Neuronal stem cell (in vitro differentiated cells): ENCODE measurements at regions not wholly inside any gene's neighbourhood (a gene's known extent, or its start where the extent isn't known, plus 50 kb on each side); places are given as distances from the start of the nearest gene placed in this dataset.

Source experiments
- DNase-seq: peaks from one replicate; pipeline ENCODE4 v3.0.0-alpha.2; 2013; ENCODE audit warnings: low spot score
- H2AFZ ChIP-seq: one replicate; pipeline ENCODE4 v1.6.1; 2013; ENCODE audit warnings: mild to moderate bottlenecking, low read length, inconsistent platforms
- H2AK5ac ChIP-seq: 2 replicates; pipeline ENCODE4 v1.6.1; 2013; ENCODE audit warnings: low read depth, mild to moderate bottlenecking, inconsistent platforms, low read length, moderate library complexity, mixed read lengths
- H2BK120ac ChIP-seq: 2 replicates; pipeline ENCODE4 v1.6.1; 2013; ENCODE audit warnings: low read depth, mild to moderate bottlenecking, inconsistent platforms, low read length, moderate library complexity, mixed read lengths
- H2BK12ac ChIP-seq: one replicate; pipeline ENCODE4 v1.6.1; 2013; ENCODE audit warnings: low read length, inconsistent platforms
- H2BK15ac ChIP-seq: 2 replicates; pipeline ENCODE4 v1.6.1; 2013; ENCODE audit warnings: mild to moderate bottlenecking, low read length, inconsistent platforms, mixed read lengths
- H2BK5ac ChIP-seq: one replicate; pipeline ENCODE4 v1.6.1; 2013; ENCODE audit warnings: inconsistent platforms, mild to moderate bottlenecking, low read length, moderate library complexity
- H3K14ac ChIP-seq: one replicate; pipeline ENCODE4 v1.6.1; 2013; ENCODE audit warnings: low read length, inconsistent platforms
- H3K18ac ChIP-seq: 2 replicates; pipeline ENCODE4 v1.6.1; 2013; ENCODE audit warnings: low read length, inconsistent platforms
- H3K23ac ChIP-seq: 2 replicates; pipeline ENCODE4 v1.6.1; 2013; ENCODE audit warnings: low read depth, mild to moderate bottlenecking, mixed read lengths, low read length, inconsistent platforms; ENCODE audit not compliant: poor library complexity
- H3K27ac ChIP-seq: replicated peaks from 3 replicates; pipeline ENCODE4 v1.5.1; 2013; ENCODE audit warnings: low read length, inconsistent platforms
- H3K27me3 ChIP-seq, 3 experiments: 2 replicates each; pipeline ENCODE4 v1.6.1; 2013; ENCODE audit warnings: low read length in 3 of 3, mild to moderate bottlenecking in 2 of 3, inconsistent platforms in 1 of 3, low read depth in 1 of 3, mixed read lengths in 1 of 3, moderate library complexity in 1 of 3; ENCODE audit not compliant: control insufficient read depth in 3 of 3, insufficient read depth in 3 of 3
- H3K36me3 ChIP-seq, 2 donors: replicated peaks in 1 of 2; 2 replicates each; pipeline ENCODE4 v1.6.1; 2013; ENCODE audit warnings: low read length in 2 of 2; ENCODE audit not compliant: control insufficient read depth in 2 of 2, insufficient read depth in 2 of 2
- H3K4ac ChIP-seq: 2 replicates; pipeline ENCODE4 v1.6.1; 2013; ENCODE audit warnings: inconsistent platforms, mild to moderate bottlenecking, low read length, moderate library complexity
- H3K4me1 ChIP-seq, 2 donors: 1 replicate in 1 of 2; 2 replicates in 1 of 2; pipeline ENCODE4 v1.6.1; 2013; ENCODE audit warnings: low read length in 2 of 2, low read depth in 1 of 2; ENCODE audit not compliant: control insufficient read depth in 2 of 2, insufficient read depth in 1 of 2
- H3K4me2 ChIP-seq: one replicate; pipeline ENCODE4 v1.6.1; 2013; ENCODE audit warnings: mild to moderate bottlenecking, low read length, inconsistent platforms; ENCODE audit not compliant: insufficient read depth, poor library complexity, severe bottlenecking
- H3K4me3 ChIP-seq, 2 donors: 2 replicates each; pipeline ENCODE4 v1.5.1; 2013; ENCODE audit warnings: low read length in 2 of 2, mild to moderate bottlenecking in 2 of 2, inconsistent platforms in 1 of 2, moderate library complexity in 1 of 2
- H3K79me1 ChIP-seq: one replicate; pipeline ENCODE4 v1.6.1; 2013; ENCODE audit warnings: low read depth, mild to moderate bottlenecking, inconsistent platforms, low read length, moderate library complexity
- H3K9ac ChIP-seq: one replicate; pipeline ENCODE4 v1.6.1; 2013; ENCODE audit warnings: mild to moderate bottlenecking, low read depth, low read length, inconsistent platforms; ENCODE audit not compliant: poor library complexity
- H3K9me3 ChIP-seq, 2 donors: replicated peaks in 1 of 2; 2 replicates each; pipeline versions ENCODE3 to v1.6.1; 2013; ENCODE audit warnings: low read length in 2 of 2, mild to moderate bottlenecking in 2 of 2, inconsistent platforms in 1 of 2, low read depth in 1 of 2, mixed read lengths in 1 of 2, moderate library complexity in 1 of 2; ENCODE audit not compliant: control insufficient read depth in 2 of 2, insufficient read depth in 1 of 2
- H4K8ac ChIP-seq: one replicate; pipeline ENCODE4 v1.6.1; 2013; ENCODE audit warnings: low read depth, mild to moderate bottlenecking, inconsistent platforms, low read length, moderate library complexity
- H4K91ac ChIP-seq: one replicate; pipeline ENCODE4 v1.6.1; 2013; ENCODE audit warnings: low read length, low read depth, mild to moderate bottlenecking, inconsistent platforms; ENCODE audit not compliant: poor library complexity
- WGBS, 2 donors: extraction: QIAGEN DNeasy Blood & Tissue Kit; methylation state at CpG; one replicate each; pipeline ENCODE4 v1.1.7; 2013; ENCODE audit warnings: missing lambda C conversion rate in 2 of 2, mixed read lengths in 1 of 2; ENCODE audit not compliant: insufficient read length in 2 of 2, insufficient replicate concordance in 1 of 2; ENCODE audit errors: extremely low coverage in 2 of 2; 5-methylcytosine and 5-hydroxymethylcytosine counted together

DNA sequence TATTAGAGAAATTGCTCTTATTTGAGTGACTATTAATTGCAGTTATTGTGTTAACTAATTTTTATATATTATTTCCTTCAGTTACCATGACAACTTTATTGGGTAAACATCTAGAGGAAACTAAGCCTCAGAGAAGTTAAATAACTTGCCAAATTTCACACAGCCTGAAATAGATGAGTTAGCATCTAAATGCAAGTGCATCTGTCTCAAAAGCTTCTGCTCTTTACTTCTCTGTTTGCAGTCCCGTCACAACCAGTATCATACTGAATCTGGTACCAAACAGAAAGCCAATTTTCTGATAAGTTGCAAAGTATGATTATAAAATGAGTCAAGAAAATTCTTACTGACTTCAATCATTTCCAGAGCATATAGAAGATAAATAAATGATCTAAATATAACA, 1544.9 kb upstream of the PCDH7 start:
- Histone ChIP-seq H3K18ac (no peak overlapping the region), H3K9me3 (no peaks in the 10 kb centered on the region), H2BK120ac (no peak overlapping the region), H3K9ac (no peak overlapping the region), H3K14ac (no peak overlapping the region), H3K79me1 (no peaks in the 10 kb centered on the region), H3K4ac (no peak overlapping the region), H3K4me2 (no peak overlapping the region), H2BK5ac (no peak overlapping the region), H3K27ac (no peak overlapping the region), H3K23ac (no peak overlapping the region), H2AFZ (no peak overlapping the region), H3K36me3 (no peaks in the 10 kb centered on the region), H2BK12ac (no peak overlapping the region), H2BK15ac (no peak overlapping the region), H4K91ac (no peak overlapping the region), H3K4me1 (no peaks in the 10 kb centered on the region), H4K8ac (no peak overlapping the region), H2AK5ac (no peak overlapping the region), H3K4me3 (no peak overlapping the region), H3K27me3 (no peaks in the 10 kb centered on the region)
- no CpG with 5 or more reads among the region's 1 CpG for WGBS, 2 donors
- DNase-seq, result no peak

DNA sequence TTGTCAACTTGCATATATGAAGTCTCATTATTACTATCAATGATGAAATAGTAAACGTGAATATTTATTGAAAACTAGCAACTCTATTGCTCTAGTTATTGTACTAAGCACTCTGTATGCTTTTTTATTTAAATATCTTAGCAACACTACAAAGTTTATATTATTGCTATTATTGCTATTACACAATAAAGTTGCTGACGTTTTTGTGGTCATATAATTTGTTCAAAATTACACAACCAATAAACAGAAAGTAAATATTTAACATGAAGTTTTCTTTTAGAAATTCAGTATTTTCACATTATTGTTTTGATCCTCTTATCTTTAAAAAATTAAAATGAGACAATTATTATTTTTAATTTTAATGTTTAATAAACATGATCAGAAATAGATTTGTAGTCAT, 1521.1 kb upstream of the PCDH7 start:
- WGBS, 2 donors, result no CpG with 5 or more reads among the region's 2 CpGs
- no peaks in the 10 kb centered on the region for H3K27me3 ChIP-seq

DNA sequence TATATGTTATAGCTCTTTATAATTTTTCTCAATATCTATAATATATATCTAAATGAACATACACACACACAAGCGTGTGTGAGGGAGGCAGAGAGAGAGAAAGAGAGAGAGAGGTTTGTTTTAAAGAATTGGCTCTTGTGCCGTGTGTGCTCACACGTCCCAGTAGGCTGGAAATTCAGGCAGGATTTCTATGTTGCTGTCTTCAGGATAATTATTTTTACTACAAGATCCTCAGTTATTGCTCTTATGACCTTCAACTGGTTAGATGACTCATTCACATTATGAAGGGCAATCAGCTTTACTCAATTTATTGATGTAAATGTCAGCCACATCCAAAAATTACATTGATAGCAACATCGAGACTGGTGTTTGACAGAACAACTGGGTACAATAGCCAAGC, 1520.7 kb upstream of the PCDH7 start:
- Histone ChIP-seq H3K4me3 (no peak overlapping the region), H2BK5ac (no peak overlapping the region), H2BK120ac (no peak overlapping the region), H3K79me1 (no peaks in the 10 kb centered on the region), H3K4me2 (no peak overlapping the region), H3K27ac (no peak overlapping the region), H2BK12ac (no peak overlapping the region), H3K27me3 (no peaks in the 10 kb centered on the region), H2AFZ (no peak overlapping the region), H3K4me1 (no peaks in the 10 kb centered on the region), H4K91ac (no peak overlapping the region), H2AK5ac (no peak overlapping the region), H3K23ac (no peak overlapping the region), H3K14ac (no peak overlapping the region), H3K36me3 (no peaks in the 10 kb centered on the region), H3K4ac (no peak overlapping the region), H3K18ac (no peak overlapping the region), H4K8ac (no peak overlapping the region), H3K9ac (no peak overlapping the region), H3K9me3 (no peaks in the 10 kb centered on the region), H2BK15ac (no peak overlapping the region)
- no CpG with 5 or more reads among the region's 4 CpGs for WGBS, 2 donors
- no peak for DNase-seq

More for the DNA sequence above, 1521.1 kb upstream of the PCDH7 start:
- Histone ChIP-seq H3K23ac (no peak overlapping the region), H3K14ac (no peak overlapping the region), H3K4me1 (no peaks in the 10 kb centered on the region), H2BK12ac (no peak overlapping the region), H2AK5ac (no peak overlapping the region), H3K79me1 (no peaks in the 10 kb centered on the region), H2BK5ac (no peak overlapping the region), H3K4ac (no peak overlapping the region), H3K27ac (no peak overlapping the region), H3K18ac (no peak overlapping the region), H2AFZ (no peak overlapping the region), H3K4me2 (no peak overlapping the region), H3K9ac (no peak overlapping the region), H2BK15ac (no peak overlapping the region), H3K9me3 (no peaks in the 10 kb centered on the region), H3K4me3 (no peak overlapping the region), H4K91ac (no peak overlapping the region), H2BK120ac (no peak overlapping the region), H3K36me3 (no peaks in the 10 kb centered on the region), H4K8ac (no peak overlapping the region)
- DNase-seq, result no peak

DNA sequence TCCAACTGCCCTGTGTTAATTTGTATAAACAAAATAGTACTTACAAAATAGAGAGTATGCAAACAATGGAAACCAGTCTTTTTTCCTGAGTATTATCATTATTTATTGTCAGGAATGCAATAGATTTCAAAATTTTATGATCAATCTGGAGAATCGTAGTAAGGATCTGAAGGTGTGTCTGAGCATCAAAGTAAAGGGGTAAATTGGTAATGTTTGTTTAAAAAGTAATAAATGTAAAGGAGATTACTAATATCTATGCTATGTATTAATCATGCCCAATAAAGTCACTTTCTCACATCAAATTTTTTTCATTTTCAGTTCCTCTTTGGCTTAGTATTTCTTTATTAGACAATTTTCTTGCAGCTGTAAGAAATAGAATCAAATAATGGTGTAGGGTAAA, 1507.1 kb upstream of the PCDH7 start:
- Histone ChIP-seq H2BK12ac (no peak overlapping the region), H2BK15ac (no peak overlapping the region)
- no CpG with 5 or more reads among the region's 1 CpG for WGBS, 2 donors

More for the DNA sequence above, 1507.1 kb upstream of the PCDH7 start:
- H3K14ac ChIP-seq, result no peak overlapping the region
- no peaks in the 10 kb centered on the region for H3K9me3 ChIP-seq
- DNase-seq, result no peak
- no peak overlapping the region for H2BK5ac ChIP-seq
- H3K36me3 ChIP-seq, result no peaks in the 10 kb centered on the region
- no peaks in the 10 kb centered on the region for H3K27me3 ChIP-seq
- H2AK5ac ChIP-seq, result no peak overlapping the region
- H2AFZ ChIP-seq, result no peak overlapping the region
- no peak overlapping the region for H3K9ac ChIP-seq
- no peak overlapping the region for H3K23ac ChIP-seq
- no peak overlapping the region for H3K4me2 ChIP-seq
- H3K27ac ChIP-seq, result no peak overlapping the region
- no peak overlapping the region for H3K18ac ChIP-seq
- no peak overlapping the region for H2BK120ac ChIP-seq
- no peaks in the 10 kb centered on the region for H3K79me1 ChIP-seq
- no peak overlapping the region for H4K91ac ChIP-seq
- no peak overlapping the region for H3K4ac ChIP-seq
- H3K4me3 ChIP-seq, result no peak overlapping the region
- no peaks in the 10 kb centered on the region for H3K4me1 ChIP-seq
- no peak overlapping the region for H4K8ac ChIP-seq
